Neural cell (in vitro differentiated cells): ENCODE measurements at regions not wholly inside any gene's neighbourhood (a gene's known extent, or its start where the extent isn't known, plus 50 kb on each side); places are given as distances from the start of the nearest gene placed in this dataset.

Source experiments
- H2AFZ ChIP-seq: fragments of 200-600, 300-800 bp; sonication (generic), shearing (Covaris generic); 2 replicates; pipeline ENCODE4 v1.6.0; 2014; ENCODE audit warnings: low read depth, mild to moderate bottlenecking, antibody characterized with exemption, low read length, moderate library complexity
- H3F3A ChIP-seq: fragments of 200-600 bp; shearing (Covaris generic); 2 replicates; pipeline ENCODE4 v1.6.1; 2016; ENCODE audit warnings: mild to moderate bottlenecking, moderate library complexity, mixed read lengths, antibody characterized with exemption, low read length; ENCODE audit not compliant: insufficient read depth, poor library complexity, severe bottlenecking
- H3K27ac ChIP-seq: fragments of 200-600, 300-800 bp; sonication (generic), shearing (Covaris generic); 2 replicates; pipeline ENCODE4 v1.5.1; 2014; ENCODE audit warnings: mild to moderate bottlenecking, low read length, moderate library complexity
- H3K27me3 ChIP-seq: fragments of 300-800, 200-600 bp; sonication (generic), shearing (Covaris generic); 2 replicates; pipeline ENCODE4 v1.6.0; 2014; ENCODE audit warnings: mild to moderate bottlenecking, low read depth, low read length, moderate library complexity; ENCODE audit not compliant: insufficient read depth
- H3K36me3 ChIP-seq: fragments of 300-800, 200-600 bp; sonication (generic), shearing (Covaris generic); 2 replicates; pipeline ENCODE4 v1.5.1; 2014; ENCODE audit warnings: mild to moderate bottlenecking, antibody characterized with exemption, low read length, moderate library complexity; ENCODE audit not compliant: insufficient read depth
- H3K4me2 ChIP-seq: fragments of 300-800, 200-600 bp; sonication (generic), shearing (Covaris generic); 2 replicates; pipeline ENCODE4 v1.6.0; 2014; ENCODE audit warnings: mild to moderate bottlenecking, low read length
- H3K4me3 ChIP-seq: fragments of 300-800, 200-600 bp; sonication (generic), shearing (Covaris generic); 2 replicates; pipeline ENCODE4 v1.5.1; 2014; ENCODE audit warnings: mild to moderate bottlenecking, low read length, moderate library complexity
- H3K79me2 ChIP-seq: fragments of 200-600 bp; shearing (Covaris generic); replicated peaks from 2 replicates; pipeline ENCODE4 v1.6.0; 2014; ENCODE audit warnings: mild to moderate bottlenecking, low read length, moderate library complexity; ENCODE audit not compliant: insufficient read depth
- H3K9ac ChIP-seq: fragments of 300-800, 200-600 bp; sonication (generic), shearing (Covaris generic); 2 replicates; pipeline ENCODE4 v1.6.1; 2016; ENCODE audit warnings: mild to moderate bottlenecking, low read length, mixed read lengths
- H3K9me2 ChIP-seq: fragments of 200-600 bp; shearing (Covaris generic); 2 replicates; pipeline ENCODE4 v1.6.1; 2016; ENCODE audit warnings: mild to moderate bottlenecking, low read length, mixed read lengths; ENCODE audit not compliant: insufficient read depth
- H3K9me3 ChIP-seq: fragments of 200-600, 300-800 bp; sonication (generic), shearing (Covaris generic); 2 replicates; pipeline ENCODE4 v1.6.1; 2016; ENCODE audit warnings: mild to moderate bottlenecking, mixed run types, low read length, moderate library complexity, mixed read lengths
- H4K20me1 ChIP-seq: fragments of 200-600 bp; shearing (Covaris generic); 2 replicates; pipeline ENCODE4 v1.6.1; 2016; ENCODE audit warnings: mild to moderate bottlenecking, mixed run types; ENCODE audit not compliant: insufficient read depth
- CTCF ChIP-seq: fragments of 450-650 bp; IDR thresholded peaks from 2 replicates; pipeline ENCODE4 v1.5.1; 2014; ENCODE audit warnings: antibody characterized with exemption, mild to moderate bottlenecking, moderate library complexity; ENCODE audit not compliant: poor library complexity, severe bottlenecking
- EP300 ChIP-seq: fragments of 450-650 bp; conservative IDR thresholded peaks from 2 replicates; pipeline ENCODE4 v1.6.1; 2014; ENCODE audit warnings: antibody characterized with exemption, mild to moderate bottlenecking, moderate library complexity; ENCODE audit not compliant: poor library complexity, severe bottlenecking
- EZH2 ChIP-seq: fragments of 200-600, 300-800 bp; shearing (Covaris generic), sonication (generic); IDR thresholded peaks from 2 replicates; pipeline ENCODE4 v1.6.1; 2014; ENCODE audit warnings: antibody characterized with exemption, low read length, borderline replicate concordance, mild to moderate bottlenecking; ENCODE audit not compliant: insufficient read depth, poor library complexity, severe bottlenecking
- MXI1 ChIP-seq: fragments of 450-650 bp; conservative IDR thresholded peaks from 2 replicates; pipeline ENCODE4 v1.6.1; 2014; ENCODE audit warnings: antibody characterized with exemption, mild to moderate bottlenecking; ENCODE audit not compliant: poor library complexity, severe bottlenecking
- POLR2AphosphoS5 ChIP-seq: IDR thresholded peaks from 2 replicates; pipeline ENCODE4 v1.6.1; 2012
- RAD21 ChIP-seq: fragments of 450-650 bp; conservative IDR thresholded peaks from 2 replicates; pipeline ENCODE4 v1.6.1; 2014; ENCODE audit warnings: antibody characterized with exemption, mild to moderate bottlenecking, moderate library complexity
- REST ChIP-seq: IDR thresholded peaks from 2 replicates; pipeline ENCODE4 v1.6.1; 2012; ENCODE audit warnings: borderline replicate concordance
- SMC3 ChIP-seq: fragments of 450-650 bp; conservative IDR thresholded peaks from 2 replicates; pipeline ENCODE4 v1.6.1; 2014; ENCODE audit warnings: antibody characterized with exemption, mild to moderate bottlenecking, moderate library complexity; ENCODE audit not compliant: poor library complexity
- TAF1 ChIP-seq: IDR thresholded peaks from 2 replicates; pipeline ENCODE4 v1.6.1; 2012; ENCODE audit warnings: low read depth

GRCh38 chr15:81612631-81613030, 238.6 kb upstream of the TMC3 start:
- no peak overlapping the region for H2AFZ ChIP-seq

GRCh38 chr15:81611679-81612078, 237.7 kb upstream of the TMC3 start:
- no peaks in the 10 kb centered on the region for H3K9me2 ChIP-seq
- H3K4me2 ChIP-seq: no peak overlapping the region
- H3K4me3 ChIP-seq: no peak overlapping the region
- H3K27ac ChIP-seq: no peak overlapping the region
- no peaks in the 10 kb centered on the region for H3K79me2 ChIP-seq
- H3K27me3 ChIP-seq: no peaks in the 10 kb centered on the region
- no peak overlapping the region for H3K9ac ChIP-seq
- no peaks in the 10 kb centered on the region for H3K9me3 ChIP-seq
- H2AFZ ChIP-seq: no peak overlapping the region
- no peaks in the 10 kb centered on the region for H3F3A ChIP-seq
- TF ChIP-seq CTCF: no peak
- no peak for TF ChIP-seq MXI1
- no peak for TF ChIP-seq TAF1
- TF ChIP-seq POLR2AphosphoS5: no peak
- TF ChIP-seq REST: no peak
- no peak for TF ChIP-seq EZH2
- TF ChIP-seq EP300: no peak
- TF ChIP-seq SMC3: no peak
- no peak for TF ChIP-seq RAD21
- H3K36me3 ChIP-seq: no peaks in the 10 kb centered on the region
- H4K20me1 ChIP-seq: no peaks in the 10 kb centered on the region

More at GRCh38 chr15:81612631-81613030, 238.6 kb upstream of the TMC3 start:
- Histone ChIP-seq H3K79me2 (no peaks in the 10 kb centered on the region), H3K27ac (no peak overlapping the region), H3K4me2 (no peak overlapping the region), H3K9me2 (no peaks in the 10 kb centered on the region), H3K9me3 (no peaks in the 10 kb centered on the region), H3K36me3 (no peaks in the 10 kb centered on the region), H3F3A (no peaks in the 10 kb centered on the region), H3K4me3 (no peak overlapping the region), H4K20me1 (no peaks in the 10 kb centered on the region), H3K27me3 (no peaks in the 10 kb centered on the region), H3K9ac (no peak overlapping the region)
- no peak for TF ChIP-seq CTCF
